Activated T-helper 2 cell treated with anti-CD3 and anti-CD28 coated beads, Interferon-gamma antibody, Interleukin-2, Interleukin-4, amounts not matched to agents 10 μg/mL and 5 μg/mL and 100 μg/mL, durations not matched to agents 14 hours and 24 hours and 36 hours (primary cell): ENCODE measurements at regions not wholly inside any gene's neighbourhood (a gene's known extent, or its start where the extent isn't known, plus 50 kb on each side); places are given as distances from the start of the nearest gene placed in this dataset.
"Not testable (repeated sequence)": the region's sequence is repeated elsewhere in the genome, so short reads cannot be mapped to it uniquely, and the experiment has no call there.

ENCODE experiments used
- DNase-seq: peaks from one replicate; pipeline ENCODE4 v3.0.0; 2021; ENCODE audit warnings: low spot score
- H3K27ac Mint-ChIP-seq: one replicate; pipeline ENCODE4 v1.8.0; 2021; ENCODE audit warnings: mixed read lengths
- H3K27me3 Mint-ChIP-seq: one replicate; pipeline ENCODE4 v1.8.0; 2021; ENCODE audit warnings: low read depth, mixed read lengths
- H3K36me3 Mint-ChIP-seq: one replicate; pipeline ENCODE4 v1.8.0; 2021; ENCODE audit warnings: low read depth, mixed read lengths
- H3K4me1 Mint-ChIP-seq: one replicate; pipeline ENCODE4 v1.8.0; 2021; ENCODE audit warnings: low read depth, mixed read lengths
- H3K4me3 Mint-ChIP-seq: one replicate; pipeline ENCODE4 v1.8.0; 2021; ENCODE audit warnings: low read depth, mild to moderate bottlenecking, moderate library complexity, mixed read lengths
- H3K9me3 Mint-ChIP-seq: one replicate; pipeline ENCODE4 v1.8.0; 2021; ENCODE audit warnings: mixed read lengths
- intact Hi-C: fragments of 100-400 bp; cut with micrococcal nuclease; formaldehyde crosslinking; loops from one replicate; pipeline ENCODE4 v1.15.1; 2023

DNA sequence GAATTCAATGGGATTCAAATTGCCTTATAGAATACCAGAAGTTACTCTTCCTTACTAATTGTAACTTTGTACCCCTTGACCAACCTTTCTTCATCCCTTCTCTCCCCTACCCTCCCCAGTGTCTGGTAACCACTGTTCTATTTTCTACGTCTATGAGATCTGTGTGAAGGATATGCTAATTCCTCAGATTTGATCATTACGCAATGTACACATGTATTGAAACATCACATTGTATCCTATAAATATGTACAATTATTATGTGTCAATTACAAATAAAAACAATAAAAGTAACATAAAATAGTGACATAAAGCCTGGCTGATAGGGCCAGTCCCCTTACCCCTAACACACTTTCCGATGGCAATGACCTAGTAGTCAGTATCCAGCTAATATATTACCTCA, 95.1 kb upstream of the GRIA3 start:
- no peaks in the 10 kb centered on the region for H3K36me3 Mint-ChIP-seq
- intact Hi-C loops = no loop called here

DNA sequence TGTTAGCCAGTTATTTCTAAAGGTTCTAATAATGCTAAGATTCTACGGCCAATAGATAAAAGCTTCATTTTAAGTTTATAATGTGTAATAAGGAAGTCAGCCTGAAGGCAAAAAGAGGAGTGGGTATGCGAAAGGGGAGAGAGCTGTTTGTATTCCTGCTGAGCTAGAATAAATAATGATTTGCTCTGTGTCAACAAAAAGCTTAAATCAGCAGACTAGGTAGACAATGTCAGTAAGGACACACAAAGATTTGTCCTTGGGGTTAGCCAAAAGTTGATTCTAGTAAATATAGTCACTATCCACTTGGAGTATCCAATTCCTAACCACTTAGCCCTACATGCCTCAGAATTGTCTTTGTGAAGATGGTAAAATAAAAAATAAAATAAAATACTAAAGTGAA, 90.3 kb upstream of the GRIA3 start:
- intact Hi-C loops = no loop called here
- DNase-seq = no peak
- Mint-ChIP-seq H3K36me3 (no peaks in the 10 kb centered on the region), H3K4me3 (no peak overlapping the region), H3K4me1 (no peaks in the 10 kb centered on the region), H3K27ac (no peak overlapping the region), H3K27me3 (no peaks in the 10 kb centered on the region), H3K9me3 (no peaks in the 10 kb centered on the region)

More for the DNA sequence above, 95.1 kb upstream of the GRIA3 start:
- H3K9me3 Mint-ChIP-seq = no peaks in the 10 kb centered on the region
- no peaks in the 10 kb centered on the region for H3K27me3 Mint-ChIP-seq
- no peaks in the 10 kb centered on the region for H3K4me1 Mint-ChIP-seq
- H3K27ac Mint-ChIP-seq = no peak overlapping the region
- no peak overlapping the region for H3K4me3 Mint-ChIP-seq
- DNase-seq = no peak

DNA sequence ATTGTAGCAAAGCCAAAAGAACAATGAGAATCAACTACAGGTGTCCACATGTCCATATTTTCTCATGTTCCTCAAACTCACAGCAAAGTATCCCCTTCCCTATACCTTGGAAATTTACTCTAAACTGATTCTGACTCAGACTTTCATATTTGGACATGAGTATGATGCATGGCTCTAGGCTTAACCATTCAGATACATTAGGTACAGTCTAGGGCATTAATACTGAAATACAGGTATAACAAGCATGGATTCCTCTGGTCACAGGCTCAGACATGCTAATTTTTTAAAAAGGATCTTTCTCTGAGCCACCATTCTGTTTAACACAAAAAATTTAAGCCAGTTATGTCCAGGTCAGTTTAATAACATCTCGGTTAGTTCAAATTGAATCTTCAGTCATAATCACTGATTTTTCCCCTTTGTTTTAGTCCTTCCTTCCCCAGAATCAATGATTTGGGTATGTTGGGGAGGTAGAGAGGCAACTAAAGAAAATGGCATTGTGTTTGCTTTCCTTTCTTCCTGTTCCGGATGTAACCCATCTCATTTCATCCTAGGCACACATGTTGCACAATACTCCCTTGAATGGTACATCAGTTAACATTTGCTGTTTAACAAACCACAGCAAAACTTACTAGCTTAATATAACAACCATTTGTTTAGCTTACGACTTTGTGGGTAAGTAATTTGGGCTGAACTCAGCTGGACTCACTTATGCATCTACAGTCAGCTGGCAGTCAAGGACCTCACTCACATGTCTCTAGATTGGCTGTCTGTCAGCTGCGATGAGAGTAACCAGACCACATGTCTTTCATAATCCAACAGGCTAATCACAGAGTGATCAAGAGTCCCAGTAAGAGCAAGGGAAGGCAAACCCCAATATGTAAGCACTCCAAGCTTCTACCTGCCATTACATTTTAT, 75.3 kb upstream of the GRIA3 start:
- Mint-ChIP-seq H3K4me3 (no peak overlapping the region), H3K9me3 (no peaks in the 10 kb centered on the region), H3K27ac (no peak overlapping the region), H3K4me1 (no peaks in the 10 kb centered on the region), H3K27me3 (no peaks in the 10 kb centered on the region), H3K36me3 (no peaks in the 10 kb centered on the region)
- no peak for DNase-seq
- intact Hi-C loops = no loop called here

DNA sequence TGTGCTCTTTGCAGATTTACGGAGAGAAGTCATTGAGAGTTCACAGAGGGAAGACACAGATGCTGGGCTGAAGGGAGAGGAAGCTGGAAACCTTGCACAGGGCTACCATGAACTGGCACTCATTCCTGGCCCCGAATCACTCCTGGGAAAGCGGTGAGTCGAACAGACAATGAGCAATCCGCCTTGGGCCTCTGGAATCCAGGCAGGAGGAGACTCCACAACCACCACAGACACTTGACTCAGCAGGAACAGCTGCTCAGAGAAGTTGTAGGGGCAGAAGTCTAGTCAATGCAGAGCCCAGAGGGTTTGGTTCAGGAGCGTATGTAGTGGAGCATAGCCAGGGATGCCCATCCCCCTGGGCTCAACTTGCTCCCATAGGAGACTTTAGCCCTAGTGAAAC, 62.8 kb upstream of the GRIA3 start:
- no peak overlapping the region for H3K4me3 Mint-ChIP-seq
- intact Hi-C loops = no loop called here

DNA sequence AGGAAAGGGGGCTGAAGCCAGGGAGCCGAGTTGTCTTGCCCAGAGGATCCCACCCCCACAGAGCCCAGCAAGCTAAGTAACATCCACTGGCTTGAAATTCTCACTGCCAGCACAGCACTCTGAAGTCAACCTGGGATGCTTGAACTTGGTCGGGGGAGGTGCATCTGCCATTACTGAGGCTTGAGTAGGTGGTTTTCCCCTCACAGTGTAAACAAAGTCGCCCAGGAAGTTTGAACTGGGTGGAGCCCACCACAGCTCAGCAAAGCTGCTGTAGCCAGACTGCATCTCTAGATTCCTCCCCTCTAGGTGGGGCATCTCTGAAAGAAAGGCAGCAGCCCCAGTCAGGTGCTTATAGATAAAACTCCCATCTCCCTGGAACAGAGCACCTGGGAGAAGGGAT, 54.3 kb upstream of the GRIA3 start:
- H3K4me3 Mint-ChIP-seq, H3K4me1 Mint-ChIP-seq, intact Hi-C loops, H3K27ac Mint-ChIP-seq, H3K27me3 Mint-ChIP-seq, H3K36me3 Mint-ChIP-seq, DNase-seq, H3K9me3 Mint-ChIP-seq: not testable (repeated sequence)

More for the DNA sequence above, 62.8 kb upstream of the GRIA3 start:
- no peaks in the 10 kb centered on the region for H3K36me3 Mint-ChIP-seq
- DNase-seq = no peak
- H3K27ac Mint-ChIP-seq = no peak overlapping the region
- no peaks in the 10 kb centered on the region for H3K9me3 Mint-ChIP-seq
- H3K27me3 Mint-ChIP-seq = no peaks in the 10 kb centered on the region
- no peaks in the 10 kb centered on the region for H3K4me1 Mint-ChIP-seq
